H1 (cell line): ENCODE measurements at regions not wholly inside any gene's neighbourhood (a gene's known extent, or its start where the extent isn't known, plus 50 kb on each side); places are given as distances from the start of the nearest gene placed in this dataset.

Source experiments
- BACH1 ChIP-seq: IDR thresholded peaks from 2 replicates; pipeline ENCODE4 v1.6.1; 2012; ENCODE audit warnings: low read length, improper control_type of control experiment
- CTCF ChIP-seq, 3 experiments: IDR thresholded peaks; 1 replicate in 2 of 3; 2 replicates in 1 of 3; pipeline versions ENCODE4 v1.5.1 to v1.6.1; 2011; ENCODE audit warnings: low read length in 3 of 3, mild to moderate bottlenecking in 3 of 3, inconsistent platforms in 2 of 3, low read depth in 1 of 3, moderate library complexity in 1 of 3; ENCODE audit not compliant: insufficient read depth in 1 of 3; ENCODE audit errors: control extremely low read depth in 1 of 3
- EZH2 ChIP-seq: fragments of 200-600 bp; sonication (generic); IDR thresholded peaks from 2 replicates; pipeline ENCODE4 v1.7.1; 2012; ENCODE audit warnings: low read depth, mild to moderate bottlenecking, moderate library complexity, low read length, inconsistent platforms; ENCODE audit not compliant: severe bottlenecking
- GABPA ChIP-seq: IDR thresholded peaks from 2 replicates; pipeline ENCODE4 v1.6.1; 2011; ENCODE audit warnings: mild to moderate bottlenecking, low read length, moderate library complexity, borderline replicate concordance; ENCODE audit not compliant: insufficient read depth
- MAX ChIP-seq: IDR thresholded peaks from 2 replicates; pipeline ENCODE4 v1.6.1; 2012; ENCODE audit warnings: inconsistent platforms
- NRF1 ChIP-seq: IDR thresholded peaks from 2 replicates; pipeline ENCODE4 v1.6.1; 2011; ENCODE audit warnings: mild to moderate bottlenecking, low read depth, low read length, improper control_type of control experiment
- RXRA ChIP-seq: IDR thresholded peaks from 2 replicates; pipeline ENCODE4 v1.6.1; 2011; ENCODE audit warnings: low read depth, mild to moderate bottlenecking, low read length, moderate library complexity; ENCODE audit not compliant: insufficient read depth
- SIN3A ChIP-seq, 2 experiments: IDR thresholded peaks in 1 of 2; conservative IDR thresholded peaks in 1 of 2; 2 replicates each; pipeline ENCODE4 v1.6.1; 2011 to 2012; ENCODE audit warnings: low read length in 2 of 2, improper control_type of control experiment in 1 of 2, low read depth in 1 of 2, mild to moderate bottlenecking in 1 of 2
- SP2 ChIP-seq: IDR thresholded peaks from 2 replicates; pipeline ENCODE4 v1.6.1; 2012; ENCODE audit warnings: mild to moderate bottlenecking, low read length, inconsistent platforms
- YY1 ChIP-seq: IDR thresholded peaks from 2 replicates; pipeline ENCODE4 v1.6.1; 2011; ENCODE audit warnings: low read depth, mild to moderate bottlenecking, low read length

- no peak for TF ChIP-seq CTCF (IDR thresholded peaks at IDR 0.05; ENCODE audit: control extremely low read depth in 1 of 3, insufficient read depth in 1 of 3, low read depth in 1 of 3, low read length in 3 of 3)
- no peak for TF ChIP-seq RXRA
- no peak for TF ChIP-seq BACH1
- TF ChIP-seq NRF1: no peak
- TF ChIP-seq SIN3A (conservative IDR thresholded peaks at IDR 0.05 in 1 of 2, IDR thresholded peaks at IDR 0.05 in 1 of 2; ENCODE audit: low read depth in 1 of 2, low read length in 2 of 2): no peak
- TF ChIP-seq YY1: no peak
- no peak for TF ChIP-seq SP2
- no peak for TF ChIP-seq MAX
- no peak for TF ChIP-seq GABPA
- no peak for TF ChIP-seq EZH2
These were observed 132.4 kb upstream of the GSE1 start for GRCh38 chr16:85480727-85481101.
